ENCODE measurements at regions not wholly inside any gene's neighbourhood (a gene's known extent, or its start where the extent isn't known, plus 50 kb on each side); places are given as distances from the start of the nearest gene placed in this dataset.

DNA sequence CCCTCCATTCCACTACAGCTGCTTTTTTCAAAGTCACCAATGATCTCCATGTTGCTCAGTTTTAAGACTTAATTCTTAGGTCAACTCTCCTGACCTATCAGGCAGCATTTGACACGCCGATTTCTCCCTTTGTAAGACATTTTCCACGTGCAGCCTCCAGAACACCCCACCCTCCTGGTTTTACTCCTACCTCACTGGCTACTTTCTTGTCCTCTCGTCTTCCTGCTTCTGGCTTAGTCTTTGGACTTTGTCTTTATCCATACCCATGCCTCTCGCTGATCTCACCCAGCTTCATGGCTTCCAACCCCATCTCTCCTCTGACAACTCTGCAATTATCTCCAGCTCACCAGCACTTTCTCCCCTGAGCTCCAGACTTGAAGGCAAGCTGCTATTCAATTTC lies 99.3 kb upstream of the UMPS start:
- H3K9me3 Mint-ChIP-seq: no peaks in the 10 kb centered on the region
- H3K4me3 Mint-ChIP-seq: no peak overlapping the region
- 82% methylated on average over 5 of the region's 5 CpGs for WGBS (ENCODE audit: insufficient coverage)
- ChIA-PET CTCF (interaction anchor here in 1 of 2 donors (0.6 kb wide), 1 partner anchor 11 kb away, joined by 4 read pairs; no protein-coding TSS in a partner anchor), POLR2A (no interaction called here)
- Histone ChIP-seq H3K36me3 (ENCODE audit: control insufficient read depth in 2 of 2, extremely low read depth in 1 of 2, insufficient read depth in 1 of 2, low read length in 1 of 2) (no peaks in the 10 kb centered on the region), H3K27ac (ENCODE audit: low read length) (no peak overlapping the region), H3K4me3 (ENCODE audit: control insufficient read depth in 1 of 2, extremely low read depth in 1 of 2, low read length in 1 of 2) (no peak overlapping the region), H3K27me3 (replicated peaks in 1 of 2; ENCODE audit: control insufficient read depth in 2 of 2, extremely low read depth in 1 of 2, insufficient read depth in 2 of 2, low read length in 1 of 2) (peaks cover 0 to 4% of the 10 kb centered on the region in 2 experiments), H3K9me3 (no peaks in the 10 kb centered on the region), H3K4me1 (ENCODE audit: control insufficient read depth in 1 of 2, extremely low read depth in 1 of 2, insufficient read depth in 2 of 2, low read length in 2 of 2) (no peaks in the 10 kb centered on the region)
- no peak for DNase-seq
- H3K4me1 Mint-ChIP-seq: peaks cover 0 to 3% (median 0%) of the 10 kb centered on the region in 3 donors
- no peak overlapping the region for H3K27ac Mint-ChIP-seq
- peaks cover 6% of the 10 kb centered on the region for H3K36me3 Mint-ChIP-seq
- peaks cover 0 to 5% of the 10 kb centered on the region in 2 donors for H3K27me3 Mint-ChIP-seq
- no peak for ATAC-seq (replicated peaks in 1 of 4)

DNA sequence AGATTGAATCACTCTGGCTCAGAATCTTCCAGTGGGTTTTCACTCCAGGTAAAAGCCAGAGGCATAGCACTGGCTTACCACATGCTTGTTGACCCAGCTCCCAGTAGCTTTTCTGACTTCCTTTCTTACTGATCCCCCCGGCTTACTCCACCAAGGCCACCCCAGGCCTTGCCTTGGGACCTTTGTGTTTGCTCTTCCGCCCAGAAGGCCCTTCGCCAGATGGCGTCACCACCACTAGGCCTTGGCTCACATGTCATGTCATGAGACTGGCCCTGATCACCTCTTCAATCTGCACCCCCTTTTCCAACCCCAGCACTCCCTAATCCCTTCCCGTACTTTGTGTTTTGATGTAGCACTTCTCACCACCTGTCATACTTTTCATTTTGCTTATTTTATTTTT lies 98.5 kb upstream of the UMPS start:
- Mint-ChIP-seq H3K36me3 (peaks cover 6% of the 10 kb centered on the region), H3K9me3 (no peaks in the 10 kb centered on the region), H3K27me3 (peaks cover 0 to 5% of the 10 kb centered on the region in 2 donors), H3K4me3 (no peak overlapping the region), H3K4me1 (peaks cover 0 to 8% (median 0%) of the 10 kb centered on the region in 3 donors), H3K27ac (no peak overlapping the region)
- Histone ChIP-seq H3K36me3 (ENCODE audit: control insufficient read depth in 2 of 2, extremely low read depth in 1 of 2, insufficient read depth in 1 of 2, low read length in 1 of 2) (no peaks in the 10 kb centered on the region), H3K27me3 (replicated peaks in 1 of 2; ENCODE audit: control insufficient read depth in 2 of 2, extremely low read depth in 1 of 2, insufficient read depth in 2 of 2, low read length in 1 of 2) (peaks cover 0 to 4% of the 10 kb centered on the region in 2 experiments), H3K27ac (ENCODE audit: low read length) (no peak overlapping the region), H3K4me3 (ENCODE audit: control insufficient read depth in 1 of 2, extremely low read depth in 1 of 2, low read length in 1 of 2) (no peak overlapping the region), H3K9me3 (no peaks in the 10 kb centered on the region), H3K4me1 (ENCODE audit: control insufficient read depth in 1 of 2, extremely low read depth in 1 of 2, insufficient read depth in 2 of 2, low read length in 2 of 2) (no peaks in the 10 kb centered on the region)
- no peak for DNase-seq
- 86% methylated on average over 4 of the region's 5 CpGs for WGBS (ENCODE audit: insufficient coverage)
- ChIA-PET POLR2A (no interaction called here), CTCF (no interaction called here)
- ATAC-seq (replicated peaks in 1 of 4): no peak

- H3K4me3 ChIP-seq (ENCODE audit: control insufficient read depth in 1 of 2, extremely low read depth in 1 of 2, low read length in 1 of 2): no peak overlapping the region
Measured at GRCh38 chr3:124632566-124633140, 97.6 kb upstream of the UMPS start.

DNA sequence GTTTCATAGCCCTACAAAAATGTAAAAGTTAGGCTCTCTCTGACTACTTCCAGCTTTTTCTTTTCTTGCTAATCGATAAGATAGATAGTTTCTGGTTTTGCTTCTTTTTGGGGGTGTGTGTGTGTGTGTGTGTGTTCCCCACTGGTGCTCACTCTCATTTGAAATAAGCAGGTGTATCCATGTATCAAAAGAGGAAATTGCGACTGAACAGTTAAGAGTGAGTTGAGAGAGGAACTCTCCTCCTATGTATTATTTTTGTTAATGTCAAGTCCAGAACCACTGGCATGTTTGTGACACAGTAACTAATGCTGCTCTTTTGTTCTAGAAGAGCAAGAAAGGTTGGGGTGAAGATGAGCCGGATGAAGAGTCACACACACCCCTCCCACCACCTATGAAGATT lies 96.7 kb upstream of the UMPS start:
- Histone ChIP-seq H3K4me1 (ENCODE audit: control insufficient read depth in 1 of 2, extremely low read depth in 1 of 2, insufficient read depth in 2 of 2, low read length in 2 of 2) (no peaks in the 10 kb centered on the region), H3K36me3 (ENCODE audit: control insufficient read depth in 2 of 2, extremely low read depth in 1 of 2, insufficient read depth in 1 of 2, low read length in 1 of 2) (no peaks in the 10 kb centered on the region), H3K27me3 (replicated peaks in 1 of 2; ENCODE audit: control insufficient read depth in 2 of 2, extremely low read depth in 1 of 2, insufficient read depth in 2 of 2, low read length in 1 of 2) (peaks cover 0 to 4% of the 10 kb centered on the region in 2 experiments), H3K27ac (ENCODE audit: low read length) (no peak overlapping the region), H3K9me3 (no peaks in the 10 kb centered on the region), H3K4me3 (ENCODE audit: control insufficient read depth in 1 of 2, extremely low read depth in 1 of 2, low read length in 1 of 2) (no peak overlapping the region)
- Mint-ChIP-seq H3K4me1 (peaks cover 0 to 11% (median 0%) of the 10 kb centered on the region in 3 donors), H3K27me3 (peaks cover 0 to 6% of the 10 kb centered on the region in 2 donors), H3K27ac (no peak overlapping the region), H3K9me3 (no peaks in the 10 kb centered on the region), H3K36me3 (peaks cover 6% of the 10 kb centered on the region), H3K4me3 (no peak overlapping the region)
- POLR2A ChIA-PET: no interaction called here
- no peak for ATAC-seq (replicated peaks in 1 of 4)
- CTCF ChIA-PET: no interaction called here
- DNase-seq: no peak
- WGBS (ENCODE audit: insufficient coverage): no CpG with 5 or more reads among the region's 3 CpGs

More at GRCh38 chr3:124632566-124633140, 97.6 kb upstream of the UMPS start:
- 97% methylated on average over 6 of the region's 7 CpGs for WGBS (ENCODE audit: insufficient coverage)
- peaks cover 0 to 6% of the 10 kb centered on the region in 2 donors for H3K27me3 Mint-ChIP-seq
- peaks cover 0 to 4% of the 10 kb centered on the region in 2 experiments for H3K27me3 ChIP-seq (replicated peaks in 1 of 2; ENCODE audit: control insufficient read depth in 2 of 2, extremely low read depth in 1 of 2, insufficient read depth in 2 of 2, low read length in 1 of 2)
- H3K9me3 Mint-ChIP-seq: no peaks in the 10 kb centered on the region
- H3K4me3 Mint-ChIP-seq: no peak overlapping the region
- no peaks in the 10 kb centered on the region for H3K36me3 ChIP-seq (ENCODE audit: control insufficient read depth in 2 of 2, extremely low read depth in 1 of 2, insufficient read depth in 1 of 2, low read length in 1 of 2)
- peaks cover 0 to 8% (median 0%) of the 10 kb centered on the region in 3 donors for H3K4me1 Mint-ChIP-seq
- ATAC-seq (replicated peaks in 1 of 4) (no peak), DNase-seq (no peak)
- peaks cover 6% of the 10 kb centered on the region for H3K36me3 Mint-ChIP-seq
- CTCF ChIA-PET: no interaction called here
- H3K4me1 ChIP-seq (ENCODE audit: control insufficient read depth in 1 of 2, extremely low read depth in 1 of 2, insufficient read depth in 2 of 2, low read length in 2 of 2): no peaks in the 10 kb centered on the region
- POLR2A ChIA-PET: interaction anchor here in 1 of 2 donors (0.7 kb wide), 1 partner anchor 582 kb away, joined by 3 read pairs; no protein-coding TSS in a partner anchor
- no peak overlapping the region for H3K27ac ChIP-seq (ENCODE audit: low read length)
- no peaks in the 10 kb centered on the region for H3K9me3 ChIP-seq
- no peak overlapping the region for H3K27ac Mint-ChIP-seq

DNA sequence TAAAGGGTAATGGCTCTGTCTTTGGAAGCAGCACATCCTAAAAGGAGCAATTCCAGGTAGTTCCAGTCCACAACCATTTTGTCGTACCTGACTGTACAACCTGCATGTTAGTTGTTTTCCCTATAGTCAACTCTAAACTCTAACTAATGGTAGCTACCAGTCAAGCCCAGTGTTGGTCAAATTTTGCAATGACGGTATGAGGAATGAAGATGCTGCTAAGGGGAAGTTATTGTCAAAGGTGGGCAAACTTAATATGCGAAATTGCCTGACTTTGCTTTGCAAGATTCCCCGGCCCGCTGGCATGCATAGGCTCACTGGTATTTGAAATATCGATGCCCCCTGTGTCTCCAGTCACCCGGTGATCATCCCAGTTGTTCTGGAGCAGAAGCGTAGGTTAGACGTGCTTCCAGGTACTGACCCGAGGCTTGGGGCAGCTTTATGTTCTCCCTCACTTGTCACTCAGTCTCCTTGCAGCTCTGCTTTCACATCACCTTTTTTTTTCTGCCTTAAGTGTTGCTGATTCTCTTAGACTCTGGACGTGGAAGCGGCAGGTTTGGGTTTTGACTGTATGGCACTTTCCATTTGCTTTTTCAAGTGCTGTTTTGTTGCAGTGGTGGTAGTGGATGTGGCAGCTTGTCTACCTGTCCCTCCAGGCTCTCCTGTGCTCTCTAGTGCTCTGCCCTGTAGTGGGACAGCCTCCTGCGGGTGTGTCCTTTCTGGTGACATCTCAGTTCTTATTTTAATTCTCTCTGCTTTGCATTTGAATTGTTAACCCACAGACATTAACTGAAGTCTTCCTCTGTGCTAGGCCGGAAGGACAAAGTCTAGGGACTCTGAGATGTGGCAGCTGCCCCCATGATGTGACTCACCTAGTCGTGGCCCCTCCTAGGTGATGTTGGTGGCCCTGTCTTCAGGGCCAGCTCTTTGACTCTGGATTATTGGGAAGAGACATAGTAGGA lies 95.8 kb upstream of the UMPS start:
- ChIA-PET CTCF (no interaction called here), POLR2A (no interaction called here)
- no peaks in the 10 kb centered on the region for H3K36me3 ChIP-seq (ENCODE audit: control insufficient read depth in 2 of 2, extremely low read depth in 1 of 2, insufficient read depth in 1 of 2, low read length in 1 of 2)
- H3K9me3 ChIP-seq: no peaks in the 10 kb centered on the region
- H3K27me3 ChIP-seq (replicated peaks in 1 of 2; ENCODE audit: control insufficient read depth in 2 of 2, extremely low read depth in 1 of 2, insufficient read depth in 2 of 2, low read length in 1 of 2): peaks cover 0 to 4% of the 10 kb centered on the region in 2 experiments
- no peak overlapping the region for H3K4me3 Mint-ChIP-seq
- H3K27ac ChIP-seq (ENCODE audit: low read length): no peak overlapping the region
- DNase-seq (no peak), ATAC-seq (replicated peaks in 1 of 4) (no peak)
- WGBS (ENCODE audit: insufficient coverage): 79% methylated on average over 10 of the region's 15 CpGs
- H3K36me3 Mint-ChIP-seq: peaks cover 6% of the 10 kb centered on the region
- peaks cover under 1 to 18% (median 4%) of the 10 kb centered on the region in 3 donors for H3K4me1 Mint-ChIP-seq
- H3K4me3 ChIP-seq (ENCODE audit: control insufficient read depth in 1 of 2, extremely low read depth in 1 of 2, low read length in 1 of 2): no peak overlapping the region
- no peaks in the 10 kb centered on the region for H3K9me3 Mint-ChIP-seq
- H3K4me1 ChIP-seq (ENCODE audit: control insufficient read depth in 1 of 2, extremely low read depth in 1 of 2, insufficient read depth in 2 of 2, low read length in 2 of 2): no peaks in the 10 kb centered on the region
- H3K27me3 Mint-ChIP-seq: peaks cover 0 to 6% of the 10 kb centered on the region in 2 donors
- H3K27ac Mint-ChIP-seq: no peak overlapping the region

DNA sequence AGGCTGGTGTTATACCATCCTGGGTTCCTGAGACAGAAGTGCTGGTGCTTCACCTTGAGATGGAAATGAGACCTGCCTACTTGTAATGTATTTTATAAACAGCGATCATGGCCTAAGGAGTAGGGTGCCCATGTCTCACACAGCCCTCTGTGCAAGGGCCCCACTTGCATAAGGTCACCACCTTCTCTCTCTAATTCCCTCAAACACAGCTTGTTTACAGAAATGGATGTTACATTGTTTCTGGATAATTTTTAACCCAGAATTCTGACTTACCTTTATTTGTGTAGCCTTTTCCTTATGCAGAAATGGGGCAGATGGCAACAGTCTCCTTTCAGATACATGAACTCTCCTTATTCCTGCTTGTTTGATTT lies 95.1 kb upstream of the UMPS start:
- ChIA-PET CTCF (no interaction called here), POLR2A (interaction anchor here in 1 of 2 donors (0.6 kb wide), 1 partner anchor 12 kb away, joined by 7 read pairs; no protein-coding TSS in a partner anchor)
- Mint-ChIP-seq H3K9me3 (no peaks in the 10 kb centered on the region), H3K4me3 (no peak overlapping the region), H3K4me1 (peaks cover 7 to 24% (median 10%) of the 10 kb centered on the region in 3 donors), H3K36me3 (peaks cover 6% of the 10 kb centered on the region), H3K27ac (no peak overlapping the region), H3K27me3 (peaks cover 0 to 6% of the 10 kb centered on the region in 2 donors)
- H3K9me3 ChIP-seq: no peaks in the 10 kb centered on the region
- peaks cover 0 to 4% of the 10 kb centered on the region in 2 experiments for H3K27me3 ChIP-seq (replicated peaks in 1 of 2; ENCODE audit: control insufficient read depth in 2 of 2, extremely low read depth in 1 of 2, insufficient read depth in 2 of 2, low read length in 1 of 2)
- H3K4me1 ChIP-seq (ENCODE audit: control insufficient read depth in 1 of 2, extremely low read depth in 1 of 2, insufficient read depth in 2 of 2, low read length in 2 of 2): peaks cover 0 to 2% of the 10 kb centered on the region in 2 experiments
- ATAC-seq (replicated peaks in 1 of 4) (no peak), DNase-seq (no peak)
- no peaks in the 10 kb centered on the region for H3K36me3 ChIP-seq (ENCODE audit: control insufficient read depth in 2 of 2, extremely low read depth in 1 of 2, insufficient read depth in 1 of 2, low read length in 1 of 2)
- no CpG with 5 or more reads among the region's 1 CpG for WGBS (ENCODE audit: insufficient coverage)
- H3K4me3 ChIP-seq (ENCODE audit: control insufficient read depth in 1 of 2, extremely low read depth in 1 of 2, low read length in 1 of 2): no peak overlapping the region
- H3K27ac ChIP-seq (ENCODE audit: low read length): no peak overlapping the region

All from T-cell (primary cell).